ENCODE measurements at regions not wholly inside any gene's neighbourhood (a gene's known extent, or its start where the extent isn't known, plus 50 kb on each side); places are given as distances from the start of the nearest gene placed in this dataset.

GRCh38 chr10:131480066-131480465 lies 168.5 kb upstream of the TCERG1L start:
- no peak overlapping the region for H3K4me3 ChIP-seq (ENCODE audit: low read depth, low read length)
- no peak for TF ChIP-seq CTCF (IDR thresholded peaks at IDR 0.05; ENCODE audit: borderline replicate concordance, insufficient read depth, low read depth, low read length)

- TF ChIP-seq CTCF (IDR thresholded peaks at IDR 0.05; ENCODE audit: borderline replicate concordance, insufficient read depth, low read depth, low read length), result no peak
- H3K4me3 ChIP-seq (ENCODE audit: low read depth, low read length), result no peak overlapping the region
Observed at GRCh38 chr10:131480861-131481260, 169.3 kb upstream of the TCERG1L start.

GRCh38 chr10:131485732-131486131 lies 174.2 kb upstream of the TCERG1L start:
- TF ChIP-seq CTCF (IDR thresholded peaks at IDR 0.05; ENCODE audit: borderline replicate concordance, insufficient read depth, low read depth, low read length), result no peak
- no peak overlapping the region for H3K4me3 ChIP-seq (ENCODE audit: low read depth, low read length)

GRCh38 chr10:131487822-131488221 lies 176.3 kb upstream of the TCERG1L start:
- no peak for TF ChIP-seq CTCF (IDR thresholded peaks at IDR 0.05; ENCODE audit: borderline replicate concordance, insufficient read depth, low read depth, low read length)
- no peak overlapping the region for H3K4me3 ChIP-seq (ENCODE audit: low read depth, low read length)

- TF ChIP-seq CTCF (IDR thresholded peaks at IDR 0.05; ENCODE audit: borderline replicate concordance, insufficient read depth, low read depth, low read length), result no peak
- H3K4me3 ChIP-seq (ENCODE audit: low read depth, low read length), result no peak overlapping the region
Observed at GRCh38 chr10:131490991-131491594, 179.6 kb upstream of the TCERG1L start.

GRCh38 chr10:131492211-131492857 lies 180.8 kb upstream of the TCERG1L start:
- TF ChIP-seq CTCF (IDR thresholded peaks at IDR 0.05; ENCODE audit: borderline replicate concordance, insufficient read depth, low read depth, low read length), result no peak
- H3K4me3 ChIP-seq (ENCODE audit: low read depth, low read length), result no peak overlapping the region

- no peak overlapping the region for H3K4me3 ChIP-seq (ENCODE audit: low read depth, low read length)
- TF ChIP-seq CTCF (IDR thresholded peaks at IDR 0.05; ENCODE audit: borderline replicate concordance, insufficient read depth, low read depth, low read length), result no peak
Observed at GRCh38 chr10:131493432-131493831, 181.9 kb upstream of the TCERG1L start.
